Neural cell (in vitro differentiated cells): ENCODE measurements at regions not wholly inside any gene's neighbourhood (a gene's known extent, or its start where the extent isn't known, plus 50 kb on each side); places are given as distances from the start of the nearest gene placed in this dataset.

Source experiments
- CTCF ChIP-seq: fragments of 450-650 bp; IDR thresholded peaks from 2 replicates; pipeline ENCODE4 v1.5.1; 2014; ENCODE audit warnings: antibody characterized with exemption, mild to moderate bottlenecking, moderate library complexity; ENCODE audit not compliant: poor library complexity, severe bottlenecking
- REST ChIP-seq: IDR thresholded peaks from 2 replicates; pipeline ENCODE4 v1.6.1; 2012; ENCODE audit warnings: borderline replicate concordance

- TF ChIP-seq CTCF (no peak), REST (no peak)
Observed at GRCh38 chr15:95152741-95153140, 921.4 kb downstream of the MCTP2 start.
